ENCODE measurements at regions not wholly inside any gene's neighbourhood (a gene's known extent, or its start where the extent isn't known, plus 50 kb on each side); places are given as distances from the start of the nearest gene placed in this dataset.

DNA sequence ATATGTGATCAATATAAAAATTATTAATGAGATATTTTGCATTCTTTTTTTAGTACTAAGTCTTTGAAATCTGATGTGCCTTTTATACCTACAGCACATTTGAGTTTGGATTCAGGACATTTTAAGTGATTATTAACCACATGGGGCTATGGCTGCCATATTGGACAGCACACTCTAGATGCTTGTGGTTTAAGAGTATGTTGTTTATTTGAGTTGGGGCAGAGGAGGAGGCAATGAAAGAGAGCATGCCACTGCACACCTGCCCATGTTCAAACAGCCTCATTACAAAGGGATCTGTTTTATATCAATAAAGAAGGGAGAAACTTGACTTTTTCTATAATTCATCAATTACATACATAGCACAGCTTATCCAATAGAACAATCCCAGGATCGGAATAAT is 99.4 kb upstream of the EDEM3 start:
- Histone ChIP-seq H3K9ac (ENCODE audit: low read length) (no peak overlapping the region), H3K79me2 (ENCODE audit: low read length) (peaks cover 18% of the 10 kb centered on the region), H3K36me3 (replicated peaks; ENCODE audit: low read depth, low read length) (peaks cover 44% of the 10 kb centered on the region), H4K20me1 (ENCODE audit: insufficient read depth, low read length) (no peaks in the 10 kb centered on the region), H3K27ac (ENCODE audit: low read length) (no peak overlapping the region), H3K27me3 (ENCODE audit: low read depth, low read length) (no peaks in the 10 kb centered on the region), H3K4me3 (ENCODE audit: low read length) (no peak overlapping the region), H3K9me3 (ENCODE audit: insufficient read depth, low read length) (no peaks in the 10 kb centered on the region), H3K4me1 (ENCODE audit: low read length) (peaks cover 10% of the 10 kb centered on the region), H2AFZ (ENCODE audit: low read depth, low read length) (no peak overlapping the region), H3K4me2 (ENCODE audit: low read length) (no peak overlapping the region)
- no peak for TF ChIP-seq EZH2phosphoT487 (IDR thresholded peaks at IDR 0.05; ENCODE audit: low read depth)
- TF ChIP-seq, protein P1, sequence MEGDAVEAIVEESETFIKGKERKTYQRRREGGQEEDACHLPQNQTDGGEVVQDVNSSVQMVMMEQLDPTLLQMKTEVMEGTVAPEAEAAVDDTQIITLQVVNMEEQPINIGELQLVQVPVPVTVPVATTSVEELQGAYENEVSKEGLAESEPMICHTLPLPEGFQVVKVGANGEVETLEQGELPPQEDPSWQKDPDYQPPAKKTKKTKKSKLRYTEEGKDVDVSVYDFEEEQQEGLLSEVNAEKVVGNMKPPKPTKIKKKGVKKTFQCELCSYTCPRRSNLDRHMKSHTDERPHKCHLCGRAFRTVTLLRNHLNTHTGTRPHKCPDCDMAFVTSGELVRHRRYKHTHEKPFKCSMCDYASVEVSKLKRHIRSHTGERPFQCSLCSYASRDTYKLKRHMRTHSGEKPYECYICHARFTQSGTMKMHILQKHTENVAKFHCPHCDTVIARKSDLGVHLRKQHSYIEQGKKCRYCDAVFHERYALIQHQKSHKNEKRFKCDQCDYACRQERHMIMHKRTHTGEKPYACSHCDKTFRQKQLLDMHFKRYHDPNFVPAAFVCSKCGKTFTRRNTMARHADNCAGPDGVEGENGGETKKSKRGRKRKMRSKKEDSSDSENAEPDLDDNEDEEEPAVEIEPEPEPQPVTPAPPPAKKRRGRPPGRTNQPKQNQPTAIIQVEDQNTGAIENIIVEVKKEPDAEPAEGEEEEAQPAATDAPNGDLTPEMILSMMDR (IDR thresholded peaks at IDR 0.05; ENCODE audit: low read depth, low read length): no peak

DNA sequence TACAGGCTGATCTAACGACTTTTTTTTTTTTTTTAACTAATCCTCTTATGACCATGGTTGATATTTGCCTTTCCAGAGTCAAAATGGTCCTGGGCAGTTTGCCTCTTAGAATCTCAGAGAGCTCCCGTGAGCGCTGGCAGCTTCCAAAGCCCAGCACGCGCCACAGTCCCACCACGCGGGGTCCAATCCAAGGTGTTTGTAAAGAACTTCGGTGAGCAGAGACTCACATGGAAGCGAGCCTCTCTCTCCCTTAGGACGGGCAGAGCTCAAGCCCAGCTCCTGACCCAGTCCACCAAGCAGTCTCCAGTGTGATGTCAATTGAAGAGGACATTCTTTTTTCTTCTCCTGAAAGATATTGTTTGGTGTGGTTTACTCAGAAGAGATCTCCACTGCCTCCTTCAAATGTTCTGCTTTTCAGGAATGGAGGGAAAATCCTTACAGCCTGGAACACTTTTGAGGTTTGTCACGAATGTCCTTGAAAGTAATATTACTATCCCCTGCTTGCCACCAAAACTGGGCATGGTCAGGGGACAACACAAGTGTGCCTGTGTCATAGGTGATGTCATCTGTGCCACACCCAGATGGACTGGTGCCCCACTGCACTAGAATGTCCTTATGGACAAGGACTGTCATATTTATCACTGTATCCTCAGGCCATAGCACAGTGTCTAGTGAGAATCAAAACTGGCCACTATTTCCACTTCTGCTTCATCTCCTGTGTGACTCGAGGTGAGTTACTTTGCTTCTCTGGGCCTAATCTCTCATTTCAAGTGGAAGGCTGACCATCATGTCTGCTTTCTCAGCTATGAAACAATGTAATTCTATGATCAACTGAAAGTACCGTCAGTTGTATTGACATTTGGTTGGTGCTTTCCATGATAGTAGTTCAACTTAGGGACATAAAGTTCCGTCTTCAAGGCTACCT is 97.4 kb upstream of the EDEM3 start:
- H3K27ac ChIP-seq (ENCODE audit: low read length): no peak overlapping the region
- H3K4me3 ChIP-seq (ENCODE audit: low read length): no peak overlapping the region
- H2AFZ ChIP-seq (ENCODE audit: low read depth, low read length): no peak overlapping the region
- peaks cover 11% of the 10 kb centered on the region for H3K79me2 ChIP-seq (ENCODE audit: low read length)
- no peak overlapping the region for H3K4me2 ChIP-seq (ENCODE audit: low read length)
- no peak overlapping the region for H3K9ac ChIP-seq (ENCODE audit: low read length)
- no peaks in the 10 kb centered on the region for H4K20me1 ChIP-seq (ENCODE audit: insufficient read depth, low read length)
- no peaks in the 10 kb centered on the region for H3K27me3 ChIP-seq (ENCODE audit: low read depth, low read length)
- no peak for TF ChIP-seq EZH2phosphoT487 (IDR thresholded peaks at IDR 0.05; ENCODE audit: low read depth)
- TF ChIP-seq, protein P1 (IDR thresholded peaks at IDR 0.05; ENCODE audit: low read depth, low read length): no peak
- H3K36me3 ChIP-seq (replicated peaks; ENCODE audit: low read depth, low read length): peaks cover 36% of the 10 kb centered on the region
- no peaks in the 10 kb centered on the region for H3K9me3 ChIP-seq (ENCODE audit: insufficient read depth, low read length)
- no peaks in the 10 kb centered on the region for H3K4me1 ChIP-seq (ENCODE audit: low read length)

DNA sequence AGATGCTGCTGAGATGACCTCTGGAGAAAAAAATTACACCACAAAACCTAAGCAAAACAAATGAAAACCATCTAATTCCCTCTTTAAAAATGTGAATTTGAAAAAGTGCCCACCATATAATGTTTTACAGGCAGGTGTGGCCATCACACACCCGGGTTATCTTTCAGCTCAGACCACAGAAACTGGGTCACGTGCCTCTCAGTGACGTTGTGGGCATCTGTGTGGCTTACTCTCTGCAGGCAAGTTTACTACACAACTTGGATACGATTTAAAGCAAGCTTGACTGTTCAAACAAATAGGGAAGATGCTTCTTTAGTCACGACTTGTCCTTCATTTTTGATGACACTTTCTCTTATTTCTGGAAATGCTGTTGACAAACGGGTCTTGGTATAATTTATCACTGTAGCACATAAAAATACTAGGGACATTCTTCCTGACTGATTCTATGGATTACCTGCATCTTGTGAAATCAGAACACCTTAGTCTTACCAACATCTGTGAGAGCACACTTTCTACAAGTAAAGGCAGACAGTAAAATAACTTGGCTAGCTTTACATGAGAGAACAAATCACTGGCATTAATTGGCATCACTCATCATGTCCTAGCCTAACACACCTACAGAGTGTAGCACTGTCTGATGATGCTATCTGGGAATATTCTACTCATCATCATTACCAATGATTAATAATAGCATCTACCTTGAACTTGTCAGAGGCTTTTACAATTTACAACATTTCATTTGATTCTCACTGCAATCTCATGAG is 89.3 kb upstream of the EDEM3 start:
- Histone ChIP-seq H3K27me3 (ENCODE audit: low read depth, low read length) (no peaks in the 10 kb centered on the region), H2AFZ (ENCODE audit: low read depth, low read length) (no peak overlapping the region), H3K27ac (ENCODE audit: low read length) (peak overlapping the region; percentile 84), H3K4me1 (ENCODE audit: low read length) (peaks cover 41% of the 10 kb centered on the region), H3K4me3 (ENCODE audit: low read length) (peak overlapping the region; percentile 32), H3K9me3 (ENCODE audit: insufficient read depth, low read length) (no peaks in the 10 kb centered on the region), H4K20me1 (ENCODE audit: insufficient read depth, low read length) (no peaks in the 10 kb centered on the region), H3K4me2 (ENCODE audit: low read length) (peak overlapping the region; percentile 73), H3K36me3 (replicated peaks; ENCODE audit: low read depth, low read length) (peaks cover 12% of the 10 kb centered on the region), H3K79me2 (ENCODE audit: low read length) (no peaks in the 10 kb centered on the region), H3K9ac (ENCODE audit: low read length) (peak overlapping the region; percentile 50)
- no peak for TF ChIP-seq EZH2phosphoT487 (IDR thresholded peaks at IDR 0.05; ENCODE audit: low read depth)
- TF ChIP-seq, protein P1 (IDR thresholded peaks at IDR 0.05; ENCODE audit: low read depth, low read length): no peak

DNA sequence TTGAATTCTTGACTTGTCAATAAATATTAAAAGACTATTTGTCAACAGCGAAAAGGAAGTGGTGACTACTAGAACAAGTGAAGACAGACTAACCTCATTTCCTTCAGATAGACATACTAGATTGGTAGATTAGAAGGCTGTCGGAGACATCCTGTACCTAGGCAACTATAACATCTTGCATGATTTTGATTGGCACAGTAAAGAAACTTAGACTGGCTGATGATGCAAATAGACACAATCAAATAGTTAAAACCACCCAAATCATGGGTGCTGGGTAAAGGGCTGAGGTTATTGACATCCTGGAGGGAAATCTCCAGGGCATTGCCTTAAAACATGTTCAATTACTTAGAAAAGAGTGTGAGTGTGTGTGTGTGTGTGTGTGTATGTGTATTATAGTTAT is 85.9 kb upstream of the EDEM3 start:
- TF ChIP-seq, protein P1 (IDR thresholded peaks at IDR 0.05; ENCODE audit: low read depth, low read length): no peak
- no peak for TF ChIP-seq EZH2phosphoT487 (IDR thresholded peaks at IDR 0.05; ENCODE audit: low read depth)
- H3K4me1 ChIP-seq (ENCODE audit: low read length): peaks cover 69% of the 10 kb centered on the region
- no peak overlapping the region for H3K27ac ChIP-seq (ENCODE audit: low read length)
- no peak overlapping the region for H3K4me3 ChIP-seq (ENCODE audit: low read length)
- no peaks in the 10 kb centered on the region for H4K20me1 ChIP-seq (ENCODE audit: insufficient read depth, low read length)
- H3K4me2 ChIP-seq (ENCODE audit: low read length): no peak overlapping the region
- H3K9me3 ChIP-seq (ENCODE audit: insufficient read depth, low read length): no peaks in the 10 kb centered on the region
- H2AFZ ChIP-seq (ENCODE audit: low read depth, low read length): no peak overlapping the region
- no peak overlapping the region for H3K9ac ChIP-seq (ENCODE audit: low read length)
- peaks cover 38% of the 10 kb centered on the region for H3K36me3 ChIP-seq (replicated peaks; ENCODE audit: low read depth, low read length)
- no peaks in the 10 kb centered on the region for H3K79me2 ChIP-seq (ENCODE audit: low read length)
- no peaks in the 10 kb centered on the region for H3K27me3 ChIP-seq (ENCODE audit: low read depth, low read length)
